ENCODE measurements at regions not wholly inside any gene's neighbourhood (a gene's known extent, or its start where the extent isn't known, plus 50 kb on each side); places are given as distances from the start of the nearest gene placed in this dataset.

DNA sequence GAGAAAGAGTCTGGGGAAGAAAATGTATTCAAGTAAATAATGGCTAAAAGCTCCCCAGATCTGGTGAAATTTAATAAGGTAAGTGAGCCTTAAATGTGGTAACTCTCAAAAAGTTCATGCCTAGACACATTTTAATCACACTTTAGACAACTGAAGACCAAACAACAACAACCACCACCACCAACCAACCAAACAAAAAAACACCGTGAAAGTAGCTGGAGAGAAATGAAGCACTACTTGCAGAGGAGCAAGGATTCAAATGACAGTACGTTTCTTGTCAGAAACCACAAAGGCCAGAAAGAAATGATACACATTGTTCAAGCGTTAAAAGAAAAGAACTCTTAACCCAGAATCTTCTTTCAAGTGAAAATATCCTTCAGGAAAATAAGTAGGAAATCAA, 208.3 kb downstream of the MYRFL start:
- Histone ChIP-seq H3K27me3 (replicated peaks; ENCODE audit: insufficient read depth, low read length) (no peaks in the 10 kb centered on the region), H3K9me3 (replicated peaks; ENCODE audit: insufficient read depth, low read length) (no peaks in the 10 kb centered on the region), H3K4me1 (ENCODE audit: low read length) (no peaks in the 10 kb centered on the region), H2AFZ (ENCODE audit: low read length) (no peak overlapping the region), H3K36me3 (replicated peaks; ENCODE audit: insufficient read depth, low read length) (no peaks in the 10 kb centered on the region), H4K20me1 (ENCODE audit: insufficient read depth, low read length) (no peaks in the 10 kb centered on the region), H3F3A (ENCODE audit: insufficient read depth, low read length) (no peaks in the 10 kb centered on the region), H3K79me2 (ENCODE audit: low read length) (no peaks in the 10 kb centered on the region), H3K9me2 (replicated peaks; ENCODE audit: insufficient read depth, low read length) (no peaks in the 10 kb centered on the region), H3K27ac (ENCODE audit: low read length) (no peak overlapping the region), H3K4me3 (ENCODE audit: low read length) (no peak overlapping the region), H3K9ac (ENCODE audit: low read length) (no peak overlapping the region), H3K4me2 (ENCODE audit: low read depth, low read length) (no peak overlapping the region)
- DNase-seq, result no peak
- TF ChIP-seq EZH2phosphoT487 (IDR thresholded peaks at IDR 0.05; ENCODE audit: low read length) (no peak), EZH2 (optimal IDR thresholded peaks at IDR 0.05; ENCODE audit: low read depth, low read length) (no peak)
- TF ChIP-seq, protein P1, sequence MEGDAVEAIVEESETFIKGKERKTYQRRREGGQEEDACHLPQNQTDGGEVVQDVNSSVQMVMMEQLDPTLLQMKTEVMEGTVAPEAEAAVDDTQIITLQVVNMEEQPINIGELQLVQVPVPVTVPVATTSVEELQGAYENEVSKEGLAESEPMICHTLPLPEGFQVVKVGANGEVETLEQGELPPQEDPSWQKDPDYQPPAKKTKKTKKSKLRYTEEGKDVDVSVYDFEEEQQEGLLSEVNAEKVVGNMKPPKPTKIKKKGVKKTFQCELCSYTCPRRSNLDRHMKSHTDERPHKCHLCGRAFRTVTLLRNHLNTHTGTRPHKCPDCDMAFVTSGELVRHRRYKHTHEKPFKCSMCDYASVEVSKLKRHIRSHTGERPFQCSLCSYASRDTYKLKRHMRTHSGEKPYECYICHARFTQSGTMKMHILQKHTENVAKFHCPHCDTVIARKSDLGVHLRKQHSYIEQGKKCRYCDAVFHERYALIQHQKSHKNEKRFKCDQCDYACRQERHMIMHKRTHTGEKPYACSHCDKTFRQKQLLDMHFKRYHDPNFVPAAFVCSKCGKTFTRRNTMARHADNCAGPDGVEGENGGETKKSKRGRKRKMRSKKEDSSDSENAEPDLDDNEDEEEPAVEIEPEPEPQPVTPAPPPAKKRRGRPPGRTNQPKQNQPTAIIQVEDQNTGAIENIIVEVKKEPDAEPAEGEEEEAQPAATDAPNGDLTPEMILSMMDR (IDR thresholded peaks at IDR 0.05; ENCODE audit: low read length), result no peak

DNA sequence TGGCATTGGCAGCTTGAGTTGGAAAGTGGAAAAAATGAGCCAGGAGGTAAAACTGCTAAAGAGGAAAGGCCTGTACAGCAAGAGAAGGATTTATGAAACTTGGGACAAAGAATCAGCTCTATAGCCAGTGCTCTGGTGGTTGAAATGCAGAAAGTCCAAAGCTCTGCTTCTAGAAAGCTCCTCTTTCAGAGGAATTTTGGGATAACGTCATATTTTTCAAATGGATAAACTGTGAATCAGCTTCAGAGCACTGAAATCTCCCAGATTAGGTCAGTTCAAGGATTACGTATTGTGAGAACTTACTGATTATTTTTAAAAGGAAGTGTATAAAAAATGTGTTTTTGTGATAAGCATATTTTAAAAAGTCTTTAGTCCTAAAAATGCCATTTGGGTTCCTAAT, 203.1 kb upstream of the CNOT2 start:
- H3K79me2 ChIP-seq (ENCODE audit: low read length), result no peaks in the 10 kb centered on the region
- H2AFZ ChIP-seq (ENCODE audit: low read length), result no peak overlapping the region
- H4K20me1 ChIP-seq (ENCODE audit: insufficient read depth, low read length), result no peaks in the 10 kb centered on the region

DNA sequence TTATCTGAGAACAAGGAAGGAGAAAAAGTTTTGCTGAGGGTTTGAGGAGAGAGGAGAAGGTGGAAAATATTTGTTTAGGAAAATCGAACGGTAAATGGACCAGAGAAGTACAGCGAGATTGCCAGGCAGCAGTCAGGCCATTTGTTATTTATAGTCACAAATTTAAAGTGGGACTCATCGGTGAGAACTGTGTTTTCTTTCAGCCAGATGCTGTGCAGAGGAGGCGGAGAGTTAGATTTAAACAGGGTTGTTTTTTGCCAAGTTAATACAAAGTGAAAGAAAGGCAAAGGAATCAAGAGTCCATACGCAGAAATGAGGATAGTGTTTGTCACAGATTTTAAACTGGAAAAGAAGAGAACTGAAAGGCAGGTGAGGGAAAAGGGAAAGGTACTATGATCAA, 200.6 kb upstream of the CNOT2 start:
- no peaks in the 10 kb centered on the region for H4K20me1 ChIP-seq (ENCODE audit: insufficient read depth, low read length)
- H3K4me3 ChIP-seq (ENCODE audit: low read length), result no peak overlapping the region
- DNase-seq, result no peak
- H3K9me2 ChIP-seq (replicated peaks; ENCODE audit: insufficient read depth, low read length), result no peaks in the 10 kb centered on the region
- no peak overlapping the region for H3K27ac ChIP-seq (ENCODE audit: low read length)
- H3K27me3 ChIP-seq (replicated peaks; ENCODE audit: insufficient read depth, low read length), result no peaks in the 10 kb centered on the region
- peaks cover 12% of the 10 kb centered on the region for H3K4me1 ChIP-seq (ENCODE audit: low read length)
- H3F3A ChIP-seq (ENCODE audit: insufficient read depth, low read length), result 0 out of 2 replicates have a peak, but pooled peaks cover 2% of the 10 kb centered on the region
- H3K4me2 ChIP-seq (ENCODE audit: low read depth, low read length), result no peak overlapping the region
- H3K9ac ChIP-seq (ENCODE audit: low read length), result no peak overlapping the region
- H3K9me3 ChIP-seq (replicated peaks; ENCODE audit: insufficient read depth, low read length), result no peaks in the 10 kb centered on the region
- no peak overlapping the region for H2AFZ ChIP-seq (ENCODE audit: low read length)
- no peak for TF ChIP-seq EZH2 (optimal IDR thresholded peaks at IDR 0.05; ENCODE audit: low read depth, low read length)
- no peak for TF ChIP-seq EZH2phosphoT487 (IDR thresholded peaks at IDR 0.05; ENCODE audit: low read length)
- TF ChIP-seq, protein P1 (IDR thresholded peaks at IDR 0.05; ENCODE audit: low read length), result no peak
- no peaks in the 10 kb centered on the region for H3K79me2 ChIP-seq (ENCODE audit: low read length)
- H3K36me3 ChIP-seq (replicated peaks; ENCODE audit: insufficient read depth, low read length), result no peaks in the 10 kb centered on the region

More for the DNA sequence above, 203.1 kb upstream of the CNOT2 start:
- no peak overlapping the region for H3K27ac ChIP-seq (ENCODE audit: low read length)
- DNase-seq, result no peak
- no peaks in the 10 kb centered on the region for H3K9me3 ChIP-seq (replicated peaks; ENCODE audit: insufficient read depth, low read length)
- no peak overlapping the region for H3K9ac ChIP-seq (ENCODE audit: low read length)
- H3K4me1 ChIP-seq (ENCODE audit: low read length), result no peaks in the 10 kb centered on the region
- H3K27me3 ChIP-seq (replicated peaks; ENCODE audit: insufficient read depth, low read length), result no peaks in the 10 kb centered on the region
- H3K9me2 ChIP-seq (replicated peaks; ENCODE audit: insufficient read depth, low read length), result no peaks in the 10 kb centered on the region
- H3K4me3 ChIP-seq (ENCODE audit: low read length), result no peak overlapping the region
- TF ChIP-seq, protein P1 (IDR thresholded peaks at IDR 0.05; ENCODE audit: low read length), result no peak
- TF ChIP-seq EZH2phosphoT487 (IDR thresholded peaks at IDR 0.05; ENCODE audit: low read length) (no peak), EZH2 (optimal IDR thresholded peaks at IDR 0.05; ENCODE audit: low read depth, low read length) (no peak)
- H3K4me2 ChIP-seq (ENCODE audit: low read depth, low read length), result no peak overlapping the region
- no peaks in the 10 kb centered on the region for H3F3A ChIP-seq (ENCODE audit: insufficient read depth, low read length)
- H3K36me3 ChIP-seq (replicated peaks; ENCODE audit: insufficient read depth, low read length), result no peaks in the 10 kb centered on the region
